ENCODE measurements at regions not wholly inside any gene's neighbourhood (a gene's known extent, or its start where the extent isn't known, plus 50 kb on each side); places are given as distances from the start of the nearest gene placed in this dataset.

GRCh38 chr18:77433076-77433475 is 183.4 kb downstream of the GALR1 start:
- intact Hi-C loops (cut with DNase I; ENCODE audit: low total_unique reads) = no loop called here
- Histone ChIP-seq H3K4me3 (no peak overlapping the region), H3K4me1 (no peaks in the 10 kb centered on the region), H3K9me3 (no peaks in the 10 kb centered on the region), H3K36me3 (no peaks in the 10 kb centered on the region), H3K27ac (no peak overlapping the region), H3K27me3 (no peaks in the 10 kb centered on the region)
- TF ChIP-seq POLR2AphosphoS5 (IDR thresholded peaks at IDR 0.05) = no peak
- no peak for TF ChIP-seq CTCF (IDR thresholded peaks at IDR 0.05)
- TF ChIP-seq EP300 (IDR thresholded peaks at IDR 0.05) = no peak
- TF ChIP-seq POLR2A (IDR thresholded peaks at IDR 0.05) = no peak
- 48 to 77% (median 63%) methylated on average over 1 of the region's 1 CpG for WGBS, 5 donors
- peak in 1 of 2 donors; percentile 65 for DNase-seq

DNA sequence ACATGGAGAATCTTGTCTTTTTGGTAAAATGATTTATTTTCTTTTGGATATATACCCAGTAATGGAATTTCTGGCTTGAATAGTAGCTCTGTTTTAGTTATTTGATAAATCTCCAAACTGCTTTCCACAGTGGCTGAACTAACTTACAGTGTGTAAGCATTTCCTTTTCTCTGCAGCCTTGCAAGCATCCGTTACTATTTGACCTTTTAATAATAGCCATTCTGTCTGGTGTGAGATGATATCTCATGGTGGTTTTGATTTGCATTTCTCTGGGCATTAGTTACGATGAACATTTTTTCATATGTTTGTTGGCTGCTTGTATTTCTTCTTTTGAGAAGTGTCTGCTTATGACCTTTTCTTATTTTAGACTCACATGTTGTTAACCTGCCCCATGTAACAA is 190.2 kb downstream of the GALR1 start:
- Histone ChIP-seq H3K9me3 (no peaks in the 10 kb centered on the region), H3K4me3 (no peak overlapping the region), H3K36me3 (no peaks in the 10 kb centered on the region), H3K27ac (no peak overlapping the region), H3K4me1 (no peaks in the 10 kb centered on the region), H3K27me3 (peaks cover 0 to 12% (median 0%) of the 10 kb centered on the region in 3 donors)
- intact Hi-C loops (cut with DNase I; ENCODE audit: low total_unique reads) = no loop called here
- DNase-seq = no peak
- TF ChIP-seq POLR2AphosphoS5 (IDR thresholded peaks at IDR 0.05) = no peak
- no peak for TF ChIP-seq CTCF (IDR thresholded peaks at IDR 0.05)
- no peak for TF ChIP-seq POLR2A (IDR thresholded peaks at IDR 0.05)
- no peak for TF ChIP-seq EP300 (IDR thresholded peaks at IDR 0.05)
- WGBS, 5 donors = 66 to 76% (median 73%) methylated on average over 2 of the region's 2 CpGs

DNA sequence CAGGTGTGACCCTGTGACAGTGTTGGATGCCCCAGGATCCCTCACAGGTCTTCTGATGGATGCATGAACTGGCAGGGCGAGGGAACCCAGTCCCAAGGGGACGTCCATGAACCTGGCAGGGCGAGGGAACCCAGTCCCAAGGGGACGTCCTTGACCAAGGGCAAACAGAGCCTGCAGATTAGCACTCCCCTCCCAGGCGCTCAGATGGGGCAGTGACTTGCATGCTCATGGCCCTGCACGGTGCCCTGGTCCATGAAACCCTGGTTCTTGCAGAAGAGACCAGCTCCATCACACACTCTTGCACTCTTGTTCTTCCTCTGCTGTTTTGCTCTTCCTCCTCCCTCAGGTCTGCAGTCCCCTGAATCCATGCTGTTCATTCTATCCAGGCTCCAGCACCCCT is 192.7 kb downstream of the GALR1 start:
- no peaks in the 10 kb centered on the region for H3K9me3 ChIP-seq
- no peaks in the 10 kb centered on the region for H3K4me1 ChIP-seq
- intact Hi-C loops (cut with DNase I; ENCODE audit: low total_unique reads) = no loop called here
- peaks cover 0 to 12% (median 0%) of the 10 kb centered on the region in 3 donors for H3K27me3 ChIP-seq
- TF ChIP-seq POLR2A (IDR thresholded peaks at IDR 0.05) (no peak), POLR2AphosphoS5 (IDR thresholded peaks at IDR 0.05) (no peak), EP300 (IDR thresholded peaks at IDR 0.05) (no peak), CTCF (IDR thresholded peaks at IDR 0.05) (no peak)
- H3K36me3 ChIP-seq = no peaks in the 10 kb centered on the region
- H3K4me3 ChIP-seq = no peak overlapping the region
- WGBS, 5 donors = 69 to 87% (median 78%) methylated on average over 6 of the region's 6 CpGs
- no peak for DNase-seq
- no peak overlapping the region for H3K27ac ChIP-seq

GRCh38 chr18:77444385-77444784 is 194.7 kb downstream of the GALR1 start:
- Histone ChIP-seq H3K27me3 (peaks cover 0 to 12% (median 0%) of the 10 kb centered on the region in 3 donors), H3K4me3 (no peak overlapping the region), H3K36me3 (no peaks in the 10 kb centered on the region), H3K9me3 (no peaks in the 10 kb centered on the region), H3K4me1 (no peaks in the 10 kb centered on the region), H3K27ac (no peak overlapping the region)
- intact Hi-C loops (cut with DNase I; ENCODE audit: low total_unique reads) = no loop called here
- 82 to 96% (median 93%) methylated on average over 9 to 10 of the region's 10 CpGs for WGBS, 5 donors
- TF ChIP-seq POLR2A (IDR thresholded peaks at IDR 0.05) (no peak), EP300 (IDR thresholded peaks at IDR 0.05) (no peak), CTCF (IDR thresholded peaks at IDR 0.05) (no peak), POLR2AphosphoS5 (IDR thresholded peaks at IDR 0.05) (no peak)
- DNase-seq = no peak
